B cell (primary cell): ENCODE measurements at regions not wholly inside any gene's neighbourhood (a gene's known extent, or its start where the extent isn't known, plus 50 kb on each side); places are given as distances from the start of the nearest gene placed in this dataset.

Experiments
- EZH2 ChIP-seq: IDR thresholded peaks from 2 replicates; pipeline ENCODE4 v1.6.1; 2012; ENCODE audit warnings: borderline replicate concordance, low read depth, mild to moderate bottlenecking, moderate library complexity, low read length; ENCODE audit not compliant: insufficient read depth, poor library complexity, severe bottlenecking
- TF ChIP-seq, protein P1 (sequence below): fragments of 200-600 bp; IDR thresholded peaks from one replicate; pipeline ENCODE4 v1.8.0; 2022; ENCODE audit warnings: antibody characterized with exemption, mild to moderate bottlenecking

DNA sequence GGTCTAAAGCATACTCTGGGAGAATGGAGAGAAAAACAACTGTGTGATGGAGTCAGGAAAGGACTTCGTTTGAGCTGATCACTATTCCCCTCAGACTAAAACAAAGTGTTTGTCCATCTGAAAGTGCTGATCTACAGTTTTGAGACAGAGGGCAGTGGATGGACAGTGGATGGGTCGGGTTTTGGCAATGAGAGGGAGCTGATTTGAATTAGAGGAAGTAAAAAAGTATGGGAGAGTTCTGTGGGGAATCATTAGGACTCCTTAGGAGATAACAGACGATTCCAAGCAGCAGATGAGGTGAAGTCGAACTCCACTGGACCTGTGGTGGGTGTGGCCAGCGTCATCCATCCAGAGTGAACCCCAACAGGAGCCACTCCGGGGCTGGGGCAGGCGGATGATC lies 62.3 kb downstream of the PTGS2 start:
- TF ChIP-seq, protein P1, sequence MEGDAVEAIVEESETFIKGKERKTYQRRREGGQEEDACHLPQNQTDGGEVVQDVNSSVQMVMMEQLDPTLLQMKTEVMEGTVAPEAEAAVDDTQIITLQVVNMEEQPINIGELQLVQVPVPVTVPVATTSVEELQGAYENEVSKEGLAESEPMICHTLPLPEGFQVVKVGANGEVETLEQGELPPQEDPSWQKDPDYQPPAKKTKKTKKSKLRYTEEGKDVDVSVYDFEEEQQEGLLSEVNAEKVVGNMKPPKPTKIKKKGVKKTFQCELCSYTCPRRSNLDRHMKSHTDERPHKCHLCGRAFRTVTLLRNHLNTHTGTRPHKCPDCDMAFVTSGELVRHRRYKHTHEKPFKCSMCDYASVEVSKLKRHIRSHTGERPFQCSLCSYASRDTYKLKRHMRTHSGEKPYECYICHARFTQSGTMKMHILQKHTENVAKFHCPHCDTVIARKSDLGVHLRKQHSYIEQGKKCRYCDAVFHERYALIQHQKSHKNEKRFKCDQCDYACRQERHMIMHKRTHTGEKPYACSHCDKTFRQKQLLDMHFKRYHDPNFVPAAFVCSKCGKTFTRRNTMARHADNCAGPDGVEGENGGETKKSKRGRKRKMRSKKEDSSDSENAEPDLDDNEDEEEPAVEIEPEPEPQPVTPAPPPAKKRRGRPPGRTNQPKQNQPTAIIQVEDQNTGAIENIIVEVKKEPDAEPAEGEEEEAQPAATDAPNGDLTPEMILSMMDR: no peak
- no peak for TF ChIP-seq EZH2
